ENCODE measurements at regions not wholly inside any gene's neighbourhood (a gene's known extent, or its start where the extent isn't known, plus 50 kb on each side); places are given as distances from the start of the nearest gene placed in this dataset.

GRCh38 chr4:96126227-96126626 lies 286.3 kb downstream of the PDHA2 start:
- TF ChIP-seq ISL1 (CRISPR knock-in tag; IDR thresholded peaks at IDR 0.05): no peak
- no peak for TF ChIP-seq OSR1 (CRISPR knock-in tag; IDR thresholded peaks at IDR 0.05)
- no peak for TF ChIP-seq RARB (CRISPR knock-in tag; IDR thresholded peaks at IDR 0.05)
